PC-3 (cell line): ENCODE measurements at regions not wholly inside any gene's neighbourhood (a gene's known extent, or its start where the extent isn't known, plus 50 kb on each side); places are given as distances from the start of the nearest gene placed in this dataset.

ENCODE experiments used
- ATAC-seq: fragments of 200-7000 bp; cut with Tn5 transposase; 2 replicates; pipeline ENCODE4 v1.9.1; 2020; ENCODE audit warnings: mild to moderate bottlenecking, moderate library complexity
- BruUV-seq: library from RNA; stranded (reverse); fragments of 400-500 nt; replicated peaks from 2 replicates; lab custom pipeline; 2021; lab: Mats Ljungman, UMichigan
- CTCF ChIA-PET: fragments of 300-600 bp; sonication (Branson Sonifier 250); formaldehyde crosslinking; loops from one replicate; lab custom pipeline; 2022; ENCODE audit warnings: antibody characterized with exemption; lab: Charles Lee
- POLR2A ChIA-PET: fragments of 300-600 bp; sonication (Branson Sonifier 250); formaldehyde crosslinking; loops from one replicate; lab custom pipeline; 2022; ENCODE audit warnings: antibody characterized with exemption; ENCODE audit not compliant: unreplicated experiment; lab: Charles Lee
- DNase-seq: peaks from one replicate; pipeline ENCODE4 v3.0.0-alpha.2; 2015
- H2AFZ ChIP-seq: fragments of 300-600 bp; sonication (generic); 2 replicates; pipeline ENCODE4 v1.6.0; 2016; ENCODE audit warnings: antibody characterized with exemption, low read length
- H3F3A ChIP-seq: fragments of 300-600 bp; sonication (generic); one replicate; pipeline ENCODE4 v1.6.0; 2017; ENCODE audit warnings: antibody characterized with exemption, low read length, control low read depth, mild to moderate bottlenecking; ENCODE audit not compliant: unreplicated experiment
- H3K27ac ChIP-seq: fragments of 300-600 bp; sonication (generic); 2 replicates; pipeline ENCODE4 v1.5.1; 2016; ENCODE audit warnings: mild to moderate bottlenecking, low read length
- H3K27me3 ChIP-seq: fragments of 300-600 bp; sonication (generic); 2 replicates; pipeline ENCODE4 v1.6.1; 2016; ENCODE audit warnings: low read length, mixed read lengths
- H3K36me3 ChIP-seq: fragments of 300-600 bp; sonication (generic); 2 replicates; pipeline ENCODE4 v1.6.1; 2016; ENCODE audit warnings: low read depth, mixed run types, low read length, mixed read lengths
- H3K4me1 ChIP-seq: fragments of 300-600 bp; sonication (generic); 2 replicates; pipeline ENCODE4 v1.5.1; 2016; ENCODE audit warnings: low read length; ENCODE audit not compliant: insufficient read depth
- H3K4me2 ChIP-seq: fragments of 300-600 bp; sonication (generic); 2 replicates; pipeline ENCODE4 v1.6.0; 2016; ENCODE audit warnings: low read length
- H3K4me3 ChIP-seq: fragments of 300-600 bp; sonication (generic); 2 replicates; pipeline ENCODE4 v1.5.1; 2016; ENCODE audit warnings: mild to moderate bottlenecking, low read length, mixed read lengths
- H3K79me2 ChIP-seq: fragments of 300-600 bp; sonication (generic); 2 replicates; pipeline ENCODE4 v1.6.1; 2017; ENCODE audit warnings: low read length, mixed read lengths
- H3K9ac ChIP-seq: fragments of 300-600 bp; sonication (generic); 2 replicates; pipeline ENCODE4 v1.6.0; 2016; ENCODE audit warnings: mild to moderate bottlenecking, low read length
- H3K9me2 ChIP-seq: fragments of 300-600 bp; sonication (generic); replicated peaks from 2 replicates; pipeline ENCODE4 v1.6.1; 2016; ENCODE audit warnings: mixed run types, low read length, mixed read lengths
- H3K9me3 ChIP-seq: fragments of 300-600 bp; sonication (generic); 2 replicates; pipeline ENCODE4 v1.6.1; 2016; ENCODE audit warnings: low read length, mixed read lengths
- H4K20me1 ChIP-seq: fragments of 300-600 bp; sonication (generic); 2 replicates; pipeline ENCODE4 v1.6.1; 2016; ENCODE audit warnings: low read length, mixed read lengths
- EZH2 ChIP-seq: fragments of 300-600 bp; sonication (generic); IDR thresholded peaks from one replicate; pipeline ENCODE4 v1.6.1; 2017; ENCODE audit warnings: antibody characterized with exemption, mild to moderate bottlenecking, low read length; ENCODE audit not compliant: unreplicated experiment
- EZH2phosphoT487 ChIP-seq: fragments of 300-600 bp; sonication (generic); IDR thresholded peaks from 2 replicates; pipeline ENCODE4 v1.6.1; 2018; ENCODE audit warnings: mild to moderate bottlenecking, antibody characterized with exemption, low read length, borderline replicate concordance
- intact Hi-C: fragments of 100-400 bp; cut with micrococcal nuclease; formaldehyde crosslinking; loops from 2 replicates; pipeline ENCODE4 v1.9.0; 2023
- TF ChIP-seq, protein P1 (sequence below): fragments of 300-600 bp; sonication (generic); conservative IDR thresholded peaks from 2 replicates; pipeline ENCODE4 v1.5.1; 2017; ENCODE audit warnings: antibody characterized with exemption, low read depth, mild to moderate bottlenecking, low read length

DNA sequence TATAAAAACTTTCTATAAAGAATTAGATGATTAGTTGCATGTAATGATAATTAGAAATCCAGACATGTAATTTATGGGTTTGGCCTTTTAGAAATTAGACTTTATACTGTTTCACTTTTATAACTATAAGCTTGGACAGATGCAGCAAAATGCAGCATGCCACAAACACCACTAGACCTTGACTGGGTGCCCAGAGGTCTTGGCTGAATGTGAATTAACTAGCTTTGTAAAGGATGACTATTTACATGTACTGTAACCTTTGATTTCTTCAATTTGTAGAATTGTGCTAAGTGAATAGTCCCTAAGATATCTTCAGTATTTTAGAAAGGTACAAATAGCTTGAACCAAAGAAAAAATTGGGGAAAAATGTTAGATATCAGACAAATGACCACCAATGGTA is 2168.1 kb downstream of the MAT2B start:
- intact Hi-C loops, result no loop called here
- Histone ChIP-seq H3F3A (no peaks in the 10 kb centered on the region), H3K4me1 (no peaks in the 10 kb centered on the region), H3K9ac (no peak overlapping the region), H3K27me3 (no peaks in the 10 kb centered on the region), H3K79me2 (no peaks in the 10 kb centered on the region), H3K4me2 (no peak overlapping the region), H3K27ac (no peak overlapping the region), H3K4me3 (no peak overlapping the region), H4K20me1 (no peaks in the 10 kb centered on the region), H3K36me3 (no peaks in the 10 kb centered on the region), H3K9me3 (no peaks in the 10 kb centered on the region), H3K9me2 (no peaks in the 10 kb centered on the region), H2AFZ (no peak overlapping the region)
- ATAC-seq, result no peak
- no TSS peak for BruUV-seq
- POLR2A ChIA-PET, result no interaction called here
- no peak for DNase-seq
- CTCF ChIA-PET, result no interaction called here
- TF ChIP-seq, protein P1, sequence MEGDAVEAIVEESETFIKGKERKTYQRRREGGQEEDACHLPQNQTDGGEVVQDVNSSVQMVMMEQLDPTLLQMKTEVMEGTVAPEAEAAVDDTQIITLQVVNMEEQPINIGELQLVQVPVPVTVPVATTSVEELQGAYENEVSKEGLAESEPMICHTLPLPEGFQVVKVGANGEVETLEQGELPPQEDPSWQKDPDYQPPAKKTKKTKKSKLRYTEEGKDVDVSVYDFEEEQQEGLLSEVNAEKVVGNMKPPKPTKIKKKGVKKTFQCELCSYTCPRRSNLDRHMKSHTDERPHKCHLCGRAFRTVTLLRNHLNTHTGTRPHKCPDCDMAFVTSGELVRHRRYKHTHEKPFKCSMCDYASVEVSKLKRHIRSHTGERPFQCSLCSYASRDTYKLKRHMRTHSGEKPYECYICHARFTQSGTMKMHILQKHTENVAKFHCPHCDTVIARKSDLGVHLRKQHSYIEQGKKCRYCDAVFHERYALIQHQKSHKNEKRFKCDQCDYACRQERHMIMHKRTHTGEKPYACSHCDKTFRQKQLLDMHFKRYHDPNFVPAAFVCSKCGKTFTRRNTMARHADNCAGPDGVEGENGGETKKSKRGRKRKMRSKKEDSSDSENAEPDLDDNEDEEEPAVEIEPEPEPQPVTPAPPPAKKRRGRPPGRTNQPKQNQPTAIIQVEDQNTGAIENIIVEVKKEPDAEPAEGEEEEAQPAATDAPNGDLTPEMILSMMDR, result no peak
- TF ChIP-seq EZH2 (no peak), EZH2phosphoT487 (no peak)

DNA sequence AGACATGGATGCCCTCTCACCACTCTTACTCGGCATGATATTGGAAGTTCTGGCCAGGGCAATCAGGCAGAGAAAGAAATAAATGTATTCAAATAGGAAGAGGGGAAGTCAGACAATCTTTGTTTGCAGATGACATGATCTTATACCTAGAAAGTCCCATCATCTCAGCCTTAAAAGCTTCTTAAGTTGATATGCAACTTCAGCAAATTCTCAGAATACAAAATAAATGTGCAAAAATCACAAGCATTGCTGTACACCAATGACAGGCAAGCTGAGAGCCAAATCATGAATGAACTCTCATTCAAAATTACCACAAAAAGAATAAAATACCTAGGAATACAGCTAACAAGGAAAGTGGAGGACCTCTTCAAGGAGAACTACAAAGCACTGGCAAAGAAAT is 2190.4 kb downstream of the MAT2B start:
- H2AFZ ChIP-seq, result no peak overlapping the region
- H3K9ac ChIP-seq, result no peak overlapping the region
- H3K9me2 ChIP-seq, result no peaks in the 10 kb centered on the region
- H3K9me3 ChIP-seq, result no peaks in the 10 kb centered on the region
- TF ChIP-seq, protein P1, result no peak
- no peak for TF ChIP-seq EZH2phosphoT487
- no peak for TF ChIP-seq EZH2
- no peak overlapping the region for H3K4me2 ChIP-seq
- no peaks in the 10 kb centered on the region for H3F3A ChIP-seq
- POLR2A ChIA-PET, result no interaction called here
- no peaks in the 10 kb centered on the region for H3K36me3 ChIP-seq
- CTCF ChIA-PET, result no interaction called here
- intact Hi-C loops, result no loop called here
- no peak overlapping the region for H3K27ac ChIP-seq
- no TSS peak for BruUV-seq
- no peaks in the 10 kb centered on the region for H4K20me1 ChIP-seq
- DNase-seq, result no peak
- ATAC-seq, result no peak
- H3K4me1 ChIP-seq, result no peaks in the 10 kb centered on the region
- no peaks in the 10 kb centered on the region for H3K79me2 ChIP-seq
- H3K27me3 ChIP-seq, result no peaks in the 10 kb centered on the region
- H3K4me3 ChIP-seq, result no peak overlapping the region

DNA sequence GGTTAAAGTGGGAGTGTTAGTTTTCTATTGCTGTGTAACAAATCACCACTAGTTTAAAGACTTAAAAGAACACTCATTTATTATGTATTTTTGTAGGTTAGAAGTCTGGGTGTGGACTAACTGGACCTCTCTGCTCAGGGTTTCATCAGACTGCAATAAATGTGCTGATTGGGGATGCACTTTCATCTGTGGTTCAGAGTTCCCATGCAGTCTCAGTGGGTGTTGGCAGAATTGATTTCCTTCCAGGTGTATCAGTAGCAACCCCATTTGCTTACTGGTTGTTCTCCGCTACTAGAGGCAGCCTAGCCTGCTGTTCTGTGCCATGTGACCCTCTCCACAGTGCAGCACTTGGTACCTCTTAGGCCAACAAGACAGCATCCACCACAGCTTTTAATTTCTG is 2200.5 kb downstream of the MAT2B start:
- Histone ChIP-seq H3K27ac (no peak overlapping the region), H3K4me2 (no peak overlapping the region), H3K4me3 (no peak overlapping the region), H4K20me1 (no peaks in the 10 kb centered on the region), H3K9me2 (no peaks in the 10 kb centered on the region), H3K79me2 (no peaks in the 10 kb centered on the region), H3K27me3 (no peaks in the 10 kb centered on the region), H3F3A (no peaks in the 10 kb centered on the region), H3K36me3 (no peaks in the 10 kb centered on the region), H2AFZ (no peak overlapping the region), H3K9ac (no peak overlapping the region), H3K9me3 (no peaks in the 10 kb centered on the region), H3K4me1 (no peaks in the 10 kb centered on the region)
- TF ChIP-seq, protein P1, result no peak
- no peak for TF ChIP-seq EZH2
- TF ChIP-seq EZH2phosphoT487, result no peak
- no TSS peak for BruUV-seq
- DNase-seq, result no peak
- ChIA-PET CTCF (no interaction called here), POLR2A (no interaction called here)
- no peak for ATAC-seq
- intact Hi-C loops, result no loop called here
